ENCODE measurements at regions not wholly inside any gene's neighbourhood (a gene's known extent, or its start where the extent isn't known, plus 50 kb on each side); places are given as distances from the start of the nearest gene placed in this dataset.

GRCh38 chr1:217373761-217374701, 256.9 kb downstream of the GPATCH2 start:
- TF ChIP-seq POLR2A (IDR thresholded peaks at IDR 0.05) (no peak), CTCF (IDR thresholded peaks at IDR 0.05) (no peak), POLR2AphosphoS5 (IDR thresholded peaks at IDR 0.05) (no peak), EP300 (IDR thresholded peaks at IDR 0.05) (no peak)
